SK-N-SH treated with all-trans-retinoic acid at 6 μM for 48 hours (cell line): ENCODE measurements at regions not wholly inside any gene's neighbourhood (a gene's known extent, or its start where the extent isn't known, plus 50 kb on each side); places are given as distances from the start of the nearest gene placed in this dataset.

Experiments used
- ZNF8 ChIP-seq: fragments of 450-650 bp; formaldehyde crosslinking; IDR thresholded peaks from 2 replicates; pipeline ENCODE4 v1.5.0; 2020; ENCODE audit warnings: mild to moderate bottlenecking, moderate library complexity
- TF ChIP-seq, protein P1 (sequence below): fragments of 250-450 bp; sonication (Bioruptor Pico); IDR thresholded peaks from 2 replicates; pipeline ENCODE4 v1.5.0; 2020; ENCODE audit warnings: mild to moderate bottlenecking, moderate library complexity

DNA sequence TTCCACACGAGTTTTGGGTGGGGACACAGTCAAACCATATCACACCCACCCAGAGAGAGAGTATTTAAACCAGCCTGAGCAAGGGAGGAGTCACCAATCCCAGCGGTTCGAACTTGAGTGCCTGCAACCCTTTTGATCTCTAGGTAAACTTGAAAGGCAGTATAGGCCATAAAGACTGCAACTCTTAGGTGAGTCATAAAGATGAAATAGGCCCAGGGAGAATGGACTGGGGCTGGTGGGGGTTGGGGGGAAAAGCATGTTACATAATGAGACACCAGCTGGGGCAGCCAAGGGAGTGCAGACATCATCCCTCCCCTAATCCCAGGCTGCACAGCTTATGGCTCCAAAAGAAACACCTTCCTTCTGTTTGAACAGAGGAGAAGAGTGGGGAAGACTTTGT is 99.8 kb upstream of the LHX8 start:
- TF ChIP-seq, protein P1, sequence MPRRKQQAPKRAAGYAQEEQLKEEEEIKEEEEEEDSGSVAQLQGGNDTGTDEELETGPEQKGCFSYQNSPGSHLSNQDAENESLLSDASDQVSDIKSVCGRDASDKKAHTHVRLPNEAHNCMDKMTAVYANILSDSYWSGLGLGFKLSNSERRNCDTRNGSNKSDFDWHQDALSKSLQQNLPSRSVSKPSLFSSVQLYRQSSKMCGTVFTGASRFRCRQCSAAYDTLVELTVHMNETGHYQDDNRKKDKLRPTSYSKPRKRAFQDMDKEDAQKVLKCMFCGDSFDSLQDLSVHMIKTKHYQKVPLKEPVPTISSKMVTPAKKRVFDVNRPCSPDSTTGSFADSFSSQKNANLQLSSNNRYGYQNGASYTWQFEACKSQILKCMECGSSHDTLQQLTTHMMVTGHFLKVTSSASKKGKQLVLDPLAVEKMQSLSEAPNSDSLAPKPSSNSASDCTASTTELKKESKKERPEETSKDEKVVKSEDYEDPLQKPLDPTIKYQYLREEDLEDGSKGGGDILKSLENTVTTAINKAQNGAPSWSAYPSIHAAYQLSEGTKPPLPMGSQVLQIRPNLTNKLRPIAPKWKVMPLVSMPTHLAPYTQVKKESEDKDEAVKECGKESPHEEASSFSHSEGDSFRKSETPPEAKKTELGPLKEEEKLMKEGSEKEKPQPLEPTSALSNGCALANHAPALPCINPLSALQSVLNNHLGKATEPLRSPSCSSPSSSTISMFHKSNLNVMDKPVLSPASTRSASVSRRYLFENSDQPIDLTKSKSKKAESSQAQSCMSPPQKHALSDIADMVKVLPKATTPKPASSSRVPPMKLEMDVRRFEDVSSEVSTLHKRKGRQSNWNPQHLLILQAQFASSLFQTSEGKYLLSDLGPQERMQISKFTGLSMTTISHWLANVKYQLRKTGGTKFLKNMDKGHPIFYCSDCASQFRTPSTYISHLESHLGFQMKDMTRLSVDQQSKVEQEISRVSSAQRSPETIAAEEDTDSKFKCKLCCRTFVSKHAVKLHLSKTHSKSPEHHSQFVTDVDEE (CRISPR knock-in tag), result no peak
- TF ChIP-seq ZNF8 (CRISPR knock-in tag), result no peak
